ENCODE measurements at regions not wholly inside any gene's neighbourhood (a gene's known extent, or its start where the extent isn't known, plus 50 kb on each side); places are given as distances from the start of the nearest gene placed in this dataset.

DNA sequence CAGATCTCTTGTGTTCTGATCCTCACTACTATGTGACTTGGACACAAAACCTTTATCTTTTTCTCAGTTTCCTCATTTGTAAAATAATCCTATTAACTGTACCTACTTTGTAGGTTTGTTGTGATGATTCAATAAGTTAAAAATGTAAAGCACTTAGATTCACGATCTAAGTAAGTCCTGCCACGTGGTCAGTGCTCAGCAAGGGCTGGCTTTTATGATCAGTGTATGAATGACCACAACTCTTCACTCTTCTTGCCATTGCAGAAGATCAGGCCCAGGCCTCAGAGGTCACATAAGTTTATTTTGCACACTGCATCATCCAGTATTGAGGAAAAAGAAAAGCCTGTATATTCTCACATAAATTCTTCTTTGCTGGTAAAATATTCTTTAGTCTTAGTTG, 1192.5 kb upstream of the ACVR2A start:
- TF ChIP-seq, protein P1, sequence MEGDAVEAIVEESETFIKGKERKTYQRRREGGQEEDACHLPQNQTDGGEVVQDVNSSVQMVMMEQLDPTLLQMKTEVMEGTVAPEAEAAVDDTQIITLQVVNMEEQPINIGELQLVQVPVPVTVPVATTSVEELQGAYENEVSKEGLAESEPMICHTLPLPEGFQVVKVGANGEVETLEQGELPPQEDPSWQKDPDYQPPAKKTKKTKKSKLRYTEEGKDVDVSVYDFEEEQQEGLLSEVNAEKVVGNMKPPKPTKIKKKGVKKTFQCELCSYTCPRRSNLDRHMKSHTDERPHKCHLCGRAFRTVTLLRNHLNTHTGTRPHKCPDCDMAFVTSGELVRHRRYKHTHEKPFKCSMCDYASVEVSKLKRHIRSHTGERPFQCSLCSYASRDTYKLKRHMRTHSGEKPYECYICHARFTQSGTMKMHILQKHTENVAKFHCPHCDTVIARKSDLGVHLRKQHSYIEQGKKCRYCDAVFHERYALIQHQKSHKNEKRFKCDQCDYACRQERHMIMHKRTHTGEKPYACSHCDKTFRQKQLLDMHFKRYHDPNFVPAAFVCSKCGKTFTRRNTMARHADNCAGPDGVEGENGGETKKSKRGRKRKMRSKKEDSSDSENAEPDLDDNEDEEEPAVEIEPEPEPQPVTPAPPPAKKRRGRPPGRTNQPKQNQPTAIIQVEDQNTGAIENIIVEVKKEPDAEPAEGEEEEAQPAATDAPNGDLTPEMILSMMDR (IDR thresholded peaks at IDR 0.05), result no peak
- TF ChIP-seq POLR2A (IDR thresholded peaks at IDR 0.05), result no peak
- Histone ChIP-seq H3K27me3 (no peaks in the 10 kb centered on the region), H3K4me1 (no peaks in the 10 kb centered on the region), H3K4me3 (no peak overlapping the region), H3K36me3 (no peaks in the 10 kb centered on the region), H3K9me3 (no peaks in the 10 kb centered on the region), H3K27ac (no peak overlapping the region)
- DNase-seq, result no peak

DNA sequence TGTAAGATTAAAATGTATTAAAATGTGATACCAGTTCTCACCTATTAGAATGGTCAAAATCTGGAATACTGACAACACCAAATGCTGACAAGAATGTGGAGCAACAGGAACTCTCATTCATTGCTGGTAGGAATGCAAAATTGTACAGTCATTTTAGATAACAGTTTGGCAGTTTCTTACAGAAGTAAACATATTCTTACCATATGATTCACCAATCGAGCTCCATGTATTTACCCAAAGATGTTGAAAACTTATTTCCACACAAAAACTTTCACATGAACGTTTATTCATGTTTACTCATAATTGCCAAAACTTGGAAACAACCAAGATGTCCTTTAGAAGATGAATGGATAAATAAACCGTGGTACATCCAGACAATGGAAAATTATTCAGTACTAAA, 1193.5 kb upstream of the ACVR2A start:
- TF ChIP-seq POLR2A (IDR thresholded peaks at IDR 0.05), result no peak
- TF ChIP-seq, protein P1 (IDR thresholded peaks at IDR 0.05), result no peak
- Histone ChIP-seq H3K27ac (no peak overlapping the region), H3K4me1 (no peaks in the 10 kb centered on the region), H3K9me3 (no peaks in the 10 kb centered on the region), H3K4me3 (no peak overlapping the region), H3K36me3 (no peaks in the 10 kb centered on the region), H3K27me3 (no peaks in the 10 kb centered on the region)
- DNase-seq, result no peak

DNA sequence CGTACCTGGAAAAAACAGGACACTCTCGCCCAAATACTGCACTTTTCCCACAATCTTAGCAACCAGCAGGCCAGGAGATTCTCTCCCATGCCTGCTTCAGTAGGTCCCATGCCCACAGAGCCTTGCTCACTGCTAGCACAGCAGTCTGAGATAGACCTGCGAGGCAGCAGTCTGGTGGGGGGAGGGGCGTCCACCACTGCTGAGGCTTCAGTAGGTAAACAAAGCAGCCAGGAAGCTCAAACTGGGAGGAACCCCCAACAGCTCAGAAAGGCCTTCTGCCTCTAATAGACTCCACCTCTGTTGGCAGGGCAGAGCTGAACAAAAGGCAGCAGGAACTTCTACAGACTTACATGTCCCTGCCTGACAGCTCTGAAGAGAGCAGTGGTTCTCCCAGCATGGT, 1202.8 kb upstream of the ACVR2A start:
- Histone ChIP-seq H3K36me3 (no peaks in the 10 kb centered on the region), H3K4me3 (no peak overlapping the region), H3K27ac (no peak overlapping the region), H3K27me3 (no peaks in the 10 kb centered on the region), H3K4me1 (no peaks in the 10 kb centered on the region), H3K9me3 (no peaks in the 10 kb centered on the region)
- TF ChIP-seq POLR2A (IDR thresholded peaks at IDR 0.05), result no peak
- TF ChIP-seq, protein P1 (IDR thresholded peaks at IDR 0.05), result no peak
- no peak for DNase-seq

DNA sequence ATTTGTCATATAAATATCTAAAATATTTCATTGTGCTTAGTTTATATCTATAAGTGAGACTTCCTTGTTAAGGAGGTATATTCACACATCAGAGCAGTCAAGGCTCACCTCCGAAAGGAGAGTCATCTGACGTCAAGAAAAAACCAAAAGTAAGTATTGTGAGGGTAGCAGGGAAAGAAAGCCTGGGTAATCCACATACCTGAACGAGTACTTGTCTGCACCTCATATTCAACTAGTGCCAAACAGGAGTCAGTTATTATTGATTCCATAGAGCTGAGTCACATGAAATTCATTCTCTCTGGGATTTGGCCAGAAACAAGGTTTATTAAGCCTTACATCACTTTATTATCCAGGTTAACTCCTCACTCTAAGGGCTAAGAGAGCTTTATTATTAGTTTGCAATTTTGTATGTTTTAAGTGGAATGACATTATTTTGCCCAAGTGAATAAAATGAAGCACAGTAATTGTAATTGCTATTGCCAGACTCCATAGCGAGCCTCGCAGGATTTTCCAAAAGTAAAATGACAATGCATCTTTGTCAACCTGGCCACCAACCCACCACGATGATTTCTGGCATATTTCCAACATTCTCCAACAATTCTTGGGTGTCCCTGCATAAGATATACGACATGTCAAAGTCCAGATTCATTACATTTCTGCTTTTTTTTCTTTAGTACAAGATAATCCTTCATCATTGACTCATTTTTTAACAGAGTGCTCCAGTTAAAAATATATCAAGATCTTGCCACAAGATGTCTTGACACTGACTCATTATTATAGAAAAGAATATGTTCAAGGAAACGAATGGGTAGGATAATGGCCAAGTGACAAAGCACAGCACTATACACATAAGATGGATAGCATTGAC, 1210.4 kb upstream of the ACVR2A start:
- no peak overlapping the region for H3K27ac ChIP-seq
- H3K36me3 ChIP-seq, result no peaks in the 10 kb centered on the region
- H3K4me1 ChIP-seq, result no peaks in the 10 kb centered on the region
- no peaks in the 10 kb centered on the region for H3K9me3 ChIP-seq
- TF ChIP-seq POLR2A (IDR thresholded peaks at IDR 0.05), result no peak
- TF ChIP-seq, protein P1 (IDR thresholded peaks at IDR 0.05), result no peak
- DNase-seq, result no peak
- H3K4me3 ChIP-seq, result no peak overlapping the region
- H3K27me3 ChIP-seq, result no peaks in the 10 kb centered on the region

DNA sequence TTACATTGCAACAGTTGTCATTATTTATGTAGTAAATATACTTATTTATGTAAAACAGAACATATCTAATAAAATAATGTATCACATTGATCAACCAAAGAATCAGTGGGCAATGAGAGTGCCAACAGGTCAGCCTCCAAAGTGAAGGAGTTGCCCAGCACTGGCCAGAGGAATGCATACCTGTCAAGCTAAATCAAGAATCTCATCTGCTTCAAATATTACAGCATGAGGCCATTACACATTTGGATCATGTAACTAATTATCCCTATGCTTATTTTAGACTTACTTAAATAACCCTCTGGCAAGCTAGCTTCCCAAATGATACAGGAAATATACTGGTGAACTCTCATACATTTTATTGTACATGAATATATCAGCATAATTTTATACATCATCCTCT, 1211.7 kb upstream of the ACVR2A start:
- H3K9me3 ChIP-seq, result no peaks in the 10 kb centered on the region
- H3K36me3 ChIP-seq, result no peaks in the 10 kb centered on the region
- no peak overlapping the region for H3K4me3 ChIP-seq
- DNase-seq, result no peak
- H3K4me1 ChIP-seq, result no peaks in the 10 kb centered on the region
- H3K27ac ChIP-seq, result no peak overlapping the region
- no peaks in the 10 kb centered on the region for H3K27me3 ChIP-seq
- no peak for TF ChIP-seq POLR2A (IDR thresholded peaks at IDR 0.05)
- TF ChIP-seq, protein P1 (IDR thresholded peaks at IDR 0.05), result no peak

All from Peyer's patch (tissue), 4 donors.